Thymus (tissue), 11 donors: ENCODE measurements at regions not wholly inside any gene's neighbourhood (a gene's known extent, or its start where the extent isn't known, plus 50 kb on each side); places are given as distances from the start of the nearest gene placed in this dataset.

Source experiments
- DNase-seq, 9 donors: peaks; one replicate each; pipeline ENCODE4 v3.0.0-alpha.2; 2013; ENCODE audit warnings: low spot score in 9 of 9, low read depth in 6 of 9, missing footprints in 1 of 9
- H3K27ac ChIP-seq, 2 donors: one replicate each; pipeline ENCODE4 v1.5.1; 2013; ENCODE audit warnings: control low read depth in 1 of 2, low read depth in 1 of 2, low read length in 1 of 2, mild to moderate bottlenecking in 1 of 2, moderate library complexity in 1 of 2
- H3K27me3 ChIP-seq, 2 donors: one replicate each; pipeline ENCODE4 v1.5.1; 2013; ENCODE audit warnings: low read length in 1 of 2; ENCODE audit not compliant: control insufficient read depth in 2 of 2, insufficient read depth in 1 of 2
- H3K36me3 ChIP-seq, 2 donors: one replicate each; pipeline ENCODE4 v1.5.1; 2013; ENCODE audit warnings: low read length in 1 of 2, mild to moderate bottlenecking in 1 of 2, moderate library complexity in 1 of 2; ENCODE audit not compliant: control insufficient read depth in 2 of 2, insufficient read depth in 2 of 2
- H3K4me1 ChIP-seq, 2 donors: one replicate each; pipeline ENCODE4 v1.5.1; 2013; ENCODE audit warnings: low read length in 2 of 2; ENCODE audit not compliant: control insufficient read depth in 2 of 2, insufficient read depth in 2 of 2
- H3K4me3 ChIP-seq, 2 donors: one replicate each; pipeline ENCODE4 v1.5.1; 2013; ENCODE audit warnings: low read length in 2 of 2, control low read depth in 1 of 2, mild to moderate bottlenecking in 1 of 2
- H3K9me3 ChIP-seq, 2 donors: one replicate each; pipeline ENCODE4 v1.5.1; 2013; ENCODE audit warnings: low read length in 1 of 2, mild to moderate bottlenecking in 1 of 2; ENCODE audit not compliant: control insufficient read depth in 2 of 2, insufficient read depth in 1 of 2
- WGBS: extraction: QIAGEN DNeasy Blood & Tissue Kit; methylation state at CpG from one replicate; pipeline ENCODE4 v1.1.7; 2013; 5-methylcytosine and 5-hydroxymethylcytosine counted together
- donor health status: healthy.

DNA sequence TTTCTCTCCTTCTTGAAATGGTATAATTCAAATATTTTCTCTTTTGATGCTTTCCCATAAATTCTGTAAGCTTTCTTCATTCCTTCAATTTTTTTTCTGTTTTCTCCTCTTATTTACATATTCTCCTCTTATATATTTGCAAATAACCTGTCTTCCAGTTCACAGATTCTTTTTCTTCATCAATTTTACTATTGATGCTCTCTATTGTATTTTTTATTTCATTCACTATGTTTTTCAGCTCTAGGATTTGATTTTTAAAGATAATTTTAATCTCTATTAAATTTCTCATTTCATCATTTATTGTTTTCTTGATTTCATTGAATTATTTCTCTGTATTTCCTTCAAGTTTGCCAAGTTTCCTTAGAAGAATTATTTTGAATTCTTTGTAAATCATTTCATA, 54.0 kb upstream of the PRPS1L1 start:
- no peak for DNase-seq
- H3K4me1 ChIP-seq, result peaks cover 0 to 4% of the 10 kb centered on the region in 2 donors
- no peak overlapping the region for H3K27ac ChIP-seq
- peaks cover 8 to 16% of the 10 kb centered on the region in 2 donors for H3K27me3 ChIP-seq
- peaks cover 0 to 7% of the 10 kb centered on the region in 2 donors for H3K9me3 ChIP-seq
- no peaks in the 10 kb centered on the region for H3K36me3 ChIP-seq
- no peak overlapping the region for H3K4me3 ChIP-seq

DNA sequence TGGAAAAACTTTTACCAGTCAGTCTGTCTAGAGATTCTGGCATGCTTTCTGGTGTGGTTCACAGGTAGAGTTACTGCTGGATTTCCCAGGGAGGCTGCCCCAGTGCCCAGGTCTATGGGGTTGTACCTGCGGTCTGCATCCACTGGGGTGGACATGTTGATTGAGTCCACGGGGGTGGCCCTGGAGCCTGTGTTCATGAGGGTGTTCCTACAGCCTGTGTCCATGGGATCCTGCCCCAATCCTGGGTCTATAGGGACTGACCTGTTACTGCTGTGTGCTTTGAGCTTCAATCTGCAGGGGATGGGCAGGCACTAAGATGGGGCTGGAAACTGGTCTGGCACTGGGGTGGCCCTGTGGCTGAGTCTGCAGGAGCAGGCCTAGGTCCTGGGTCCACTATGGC, 54.5 kb upstream of the PRPS1L1 start:
- Histone ChIP-seq H3K27ac (no peak overlapping the region), H3K9me3 (peaks cover 0 to 7% of the 10 kb centered on the region in 2 donors), H3K4me3 (no peak overlapping the region), H3K36me3 (no peaks in the 10 kb centered on the region), H3K4me1 (peaks cover 0 to 6% of the 10 kb centered on the region in 2 donors), H3K27me3 (peaks cover 13 to 20% of the 10 kb centered on the region in 2 donors)
- 85% methylated on average over 2 of the region's 2 CpGs for WGBS
- no peak for DNase-seq

DNA sequence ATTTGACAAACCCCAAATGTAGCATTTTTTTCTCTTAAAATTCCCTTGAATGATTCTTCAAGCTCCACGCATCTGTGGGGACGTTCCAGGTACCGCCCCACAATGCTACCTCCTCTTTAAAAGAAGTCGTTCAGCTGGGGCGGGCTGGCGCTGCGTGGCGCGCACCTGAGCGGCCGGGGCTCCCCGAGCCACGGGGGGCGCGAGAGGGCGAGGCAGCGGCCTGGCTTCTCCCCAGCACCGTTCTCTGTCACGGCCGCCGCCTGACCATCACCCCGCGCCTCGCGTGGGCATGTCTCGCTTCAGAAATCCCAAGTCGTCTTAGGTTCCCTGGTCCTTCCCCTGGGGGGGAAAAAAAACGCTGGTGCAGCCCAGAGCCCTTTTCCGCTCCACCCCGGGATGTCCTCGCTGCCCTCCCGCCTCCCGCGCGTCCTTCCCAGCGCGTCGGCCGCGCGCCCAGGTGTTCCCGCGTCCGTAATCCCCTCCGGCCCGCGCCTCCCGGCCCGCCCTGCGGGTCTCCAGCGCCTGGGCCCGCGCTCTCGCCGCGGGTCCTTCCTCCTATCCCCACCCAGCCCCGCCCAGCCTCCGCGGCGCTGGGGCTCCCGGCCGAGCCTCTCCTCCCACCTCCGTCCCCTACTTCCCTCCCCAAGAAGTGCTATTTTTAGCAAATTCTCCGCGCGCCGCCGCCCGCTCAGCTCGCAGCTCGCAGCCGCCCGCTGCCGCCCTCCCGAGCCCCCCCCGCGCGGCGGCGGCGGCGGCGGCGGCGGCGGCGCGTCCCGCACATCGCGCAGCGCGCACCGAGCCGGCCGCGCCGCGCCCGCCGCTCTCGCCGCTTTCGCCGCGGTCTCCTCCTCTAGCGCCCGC, 58.7 kb upstream of the PRPS1L1 start:
- no peak overlapping the region for H3K27ac ChIP-seq
- peak overlapping the region; percentile 34 to 58 for H3K4me3 ChIP-seq
- H3K27me3 ChIP-seq, result peaks cover 17 to 30% of the 10 kb centered on the region in 2 donors
- peak in 3 of 9 donors; percentile 4 to 23 (median 7) for DNase-seq
- H3K9me3 ChIP-seq, result peaks cover 0 to 7% of the 10 kb centered on the region in 2 donors
- H3K36me3 ChIP-seq, result no peaks in the 10 kb centered on the region
- H3K4me1 ChIP-seq, result peaks cover 0 to 7% of the 10 kb centered on the region in 2 donors
- WGBS, result under 1% methylated on average over 108 of the region's 108 CpGs

DNA sequence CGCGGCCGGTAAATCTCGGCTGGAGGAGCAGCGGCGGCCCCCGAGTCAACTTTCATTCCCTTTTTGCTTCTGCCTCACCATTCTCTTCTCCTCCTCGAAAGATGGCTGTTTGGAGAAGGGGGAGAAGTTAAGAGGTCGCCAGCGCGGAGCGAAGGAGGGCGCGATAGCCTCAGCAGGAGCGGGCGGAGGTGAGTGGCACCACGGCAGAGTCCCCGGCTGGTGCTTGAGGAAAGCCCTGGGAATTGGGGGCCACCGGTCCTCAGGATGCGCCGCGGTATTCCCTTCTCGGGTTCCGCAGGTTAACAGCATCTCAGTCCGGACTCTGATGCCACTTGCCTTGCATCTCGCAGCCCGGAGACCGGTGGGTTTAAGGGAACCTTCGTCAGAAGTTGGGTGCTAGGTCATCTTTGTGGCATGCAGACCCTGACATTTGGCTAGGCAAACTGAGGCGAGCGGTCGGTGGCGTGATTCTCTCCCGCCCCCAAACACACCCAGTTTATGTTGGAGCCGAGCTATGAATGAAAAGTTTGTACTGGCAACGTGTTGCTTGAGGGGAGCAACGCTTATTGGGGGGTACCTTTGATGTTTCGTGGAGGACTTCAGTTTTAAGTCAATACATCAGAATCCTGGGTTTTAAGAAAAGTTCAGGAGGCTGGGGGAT, 59.5 kb upstream of the PRPS1L1 start:
- no peaks in the 10 kb centered on the region for H3K36me3 ChIP-seq
- H3K27ac ChIP-seq, result no peak overlapping the region
- peak in 1 of 9 donors; percentile 13 for DNase-seq
- peak overlapping the region; percentile 34 to 58 for H3K4me3 ChIP-seq
- peaks cover 0 to 5% of the 10 kb centered on the region in 2 donors for H3K9me3 ChIP-seq
- peaks cover 17 to 30% of the 10 kb centered on the region in 2 donors for H3K27me3 ChIP-seq
- WGBS, result 30% methylated on average over 38 of the region's 38 CpGs
- peaks cover 0 to 7% of the 10 kb centered on the region in 2 donors for H3K4me1 ChIP-seq

GRCh38 chr7:18087687-18088078, 60.0 kb upstream of the PRPS1L1 start:
- WGBS, result 95% methylated on average over 14 of the region's 14 CpGs
- H3K27me3 ChIP-seq, result peaks cover 17 to 30% of the 10 kb centered on the region in 2 donors
- H3K4me1 ChIP-seq, result peaks cover 0 to 7% of the 10 kb centered on the region in 2 donors
- H3K36me3 ChIP-seq, result no peaks in the 10 kb centered on the region
- no peaks in the 10 kb centered on the region for H3K9me3 ChIP-seq
- DNase-seq, result no peak
- no peak overlapping the region for H3K27ac ChIP-seq
- peak overlapping the region in 1 of 2 donors; percentile 34 for H3K4me3 ChIP-seq

DNA sequence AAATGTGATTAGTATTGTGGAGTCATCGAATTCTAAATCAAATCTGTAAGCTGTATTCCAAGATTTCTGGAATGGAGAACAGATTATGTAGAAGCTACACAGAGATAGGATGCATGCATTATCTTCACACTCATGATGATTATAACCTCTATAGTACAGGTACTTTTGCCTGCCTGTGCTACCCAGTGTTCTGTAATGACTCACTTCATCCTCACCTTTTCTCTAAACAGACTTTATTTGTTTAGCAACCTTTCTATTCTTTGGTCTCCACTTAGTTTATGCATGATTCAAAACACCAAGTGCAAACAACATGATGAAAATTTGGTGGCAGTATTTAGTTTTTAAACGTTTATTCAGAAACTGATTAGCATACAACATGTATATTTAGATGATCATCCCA, 68.4 kb upstream of the PRPS1L1 start:
- no peaks in the 10 kb centered on the region for H3K27me3 ChIP-seq
- no peak overlapping the region for H3K27ac ChIP-seq
- H3K4me3 ChIP-seq, result no peak overlapping the region
- H3K9me3 ChIP-seq, result no peaks in the 10 kb centered on the region
- DNase-seq, result no peak
- H3K36me3 ChIP-seq, result no peaks in the 10 kb centered on the region
- 94% methylated on average over 2 of the region's 2 CpGs for WGBS
- H3K4me1 ChIP-seq, result no peaks in the 10 kb centered on the region

- Histone ChIP-seq H3K4me1 (no peaks in the 10 kb centered on the region), H3K27ac (no peak overlapping the region), H3K36me3 (no peaks in the 10 kb centered on the region), H3K27me3 (no peaks in the 10 kb centered on the region), H3K4me3 (no peak overlapping the region), H3K9me3 (no peaks in the 10 kb centered on the region)
- 97% methylated on average over 2 of the region's 2 CpGs for WGBS
- DNase-seq, result no peak
Measured at GRCh38 chr7:18102576-18102975, 74.9 kb upstream of the PRPS1L1 start.

DNA sequence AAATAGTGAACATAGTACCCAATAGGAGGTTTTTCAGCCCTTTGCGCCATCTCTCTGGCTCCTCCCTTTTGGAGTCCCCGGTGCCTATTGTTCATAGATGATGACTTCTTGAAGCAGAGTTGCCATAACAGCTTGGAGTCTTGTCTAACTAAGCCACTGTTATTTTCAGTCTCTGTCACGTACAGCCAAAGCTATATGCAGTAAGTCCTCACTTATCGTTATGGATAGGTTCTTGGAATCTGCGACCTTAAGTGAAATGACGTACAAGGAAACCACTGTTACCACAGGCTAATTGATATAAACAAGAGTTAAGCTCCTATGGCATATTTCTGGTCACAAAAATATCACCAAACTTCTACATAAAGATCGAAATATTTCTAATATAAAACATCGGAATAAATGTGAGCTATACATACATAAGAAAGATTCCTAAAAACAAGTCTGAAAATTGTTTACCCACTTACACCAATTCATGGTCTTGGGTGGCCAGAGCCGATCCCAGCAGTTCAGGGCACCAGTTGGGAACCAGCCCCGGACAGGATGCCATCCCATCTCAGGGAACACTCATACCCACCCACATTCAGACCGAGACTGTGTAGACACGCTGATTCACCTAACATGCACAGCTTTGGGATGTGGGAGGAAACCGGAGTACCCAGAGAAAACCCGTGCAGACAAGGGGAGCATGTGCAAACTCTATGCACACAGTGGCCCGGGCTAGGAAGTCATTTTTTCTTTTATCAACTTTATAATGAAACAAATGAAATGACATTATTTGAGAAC, 76.0 kb upstream of the PRPS1L1 start:
- Histone ChIP-seq H3K4me1 (no peaks in the 10 kb centered on the region), H3K27me3 (no peaks in the 10 kb centered on the region), H3K9me3 (no peaks in the 10 kb centered on the region), H3K36me3 (no peaks in the 10 kb centered on the region), H3K4me3 (no peak overlapping the region), H3K27ac (no peak overlapping the region)
- DNase-seq, result no peak
- WGBS, result 97% methylated on average over 15 of the region's 15 CpGs

DNA sequence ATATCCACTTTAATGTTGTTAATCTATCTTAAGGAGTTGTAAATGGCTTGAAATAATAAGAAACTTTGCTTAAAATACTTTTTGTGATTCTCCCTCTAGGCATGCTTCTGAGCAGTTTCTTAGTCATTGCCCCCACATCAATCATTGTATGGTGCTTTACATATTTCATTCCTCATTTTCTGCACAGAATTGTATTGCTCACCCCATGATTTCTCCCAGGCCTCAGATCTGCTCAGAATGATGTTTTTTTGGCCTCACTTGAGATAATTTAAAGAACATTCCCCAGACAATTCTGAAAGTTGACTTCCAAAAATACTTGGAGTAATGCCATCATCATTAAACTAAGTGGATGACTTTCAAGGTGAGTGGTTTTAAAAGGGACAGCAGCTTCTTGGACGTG, 82.1 kb upstream of the PRPS1L1 start:
- WGBS, result 82% methylated on average over 1 of the region's 1 CpG

More for the DNA sequence above, 82.1 kb upstream of the PRPS1L1 start:
- Histone ChIP-seq H3K27me3 (no peaks in the 10 kb centered on the region), H3K4me3 (no peak overlapping the region), H3K36me3 (no peaks in the 10 kb centered on the region), H3K4me1 (no peaks in the 10 kb centered on the region), H3K9me3 (no peaks in the 10 kb centered on the region), H3K27ac (no peak overlapping the region)
- no peak for DNase-seq
